Lower leg skin (tissue), 3 donors: ENCODE measurements at regions not wholly inside any gene's neighbourhood (a gene's known extent, or its start where the extent isn't known, plus 50 kb on each side); places are given as distances from the start of the nearest gene placed in this dataset.

Source experiments
- CTCF ChIP-seq, 3 donors: fragments of 450-650 bp; IDR thresholded peaks; one replicate each; pipeline ENCODE4 v1.5.1; 2016; ENCODE audit warnings: antibody characterized with exemption in 3 of 3, mild to moderate bottlenecking in 3 of 3, moderate library complexity in 2 of 3
- POLR2A ChIP-seq, 2 donors: fragments of 450-650 bp; IDR thresholded peaks; one replicate each; pipeline ENCODE4 v1.6.1; 2016 to 2017; ENCODE audit warnings: antibody characterized with exemption in 2 of 2, mild to moderate bottlenecking in 1 of 2, moderate library complexity in 1 of 2

- TF ChIP-seq CTCF (IDR thresholded peaks at IDR 0.05) = no peak
- no peak for TF ChIP-seq POLR2A (IDR thresholded peaks at IDR 0.05)
These were observed 422.3 kb downstream of the TCERG1L start for GRCh38 chr10:130889240-130889639.
